GM12878 (cell line): ENCODE measurements at regions not wholly inside any gene's neighbourhood (a gene's known extent, or its start where the extent isn't known, plus 50 kb on each side); places are given as distances from the start of the nearest gene placed in this dataset.

ENCODE experiments used
- ATAC-seq: fragments of 200-7000 bp; cut with Tn5 transposase; 3 replicates; pipeline ENCODE4 v1.9.1; 2020; ENCODE audit warnings: mild to moderate bottlenecking, moderate library complexity
- BruUV-seq: library from RNA; stranded (reverse); fragments of 400-500 nt; replicated peaks from 2 replicates; lab custom pipeline; 2021; lab: Mats Ljungman, UMichigan
- CTCF ChIA-PET: fragments of 300-600 bp; sonication (Branson Sonifier 250); formaldehyde crosslinking; extraction: SDS; loops from one replicate; lab custom pipeline; 2021; ENCODE audit warnings: inconsistent platforms; lab: Yijun Ruan, JAX
- POLR2A ChIA-PET: fragments of 350-600 bp; formaldehyde crosslinking; extraction: SDS; loops from one replicate; lab custom pipeline; 2021; ENCODE audit warnings: inconsistent platforms; lab: Charles Lee
- RAD21 ChIA-PET: fragments of 300-600 bp; sonication (Branson Sonifier 250); formaldehyde crosslinking; loops from one replicate; lab custom pipeline; 2023; ENCODE audit warnings: antibody characterized with exemption; ENCODE audit not compliant: unreplicated experiment; lab: Charles Lee
- SMC1A ChIA-PET: fragments of 300-600 bp; sonication (Branson Sonifier 250); formaldehyde crosslinking; loops from one replicate; lab custom pipeline; 2023; ENCODE audit not compliant: unreplicated experiment, uncharacterized antibody; lab: Charles Lee
- DNase-seq: peaks from one replicate; pipeline ENCODE4 v3.0.0-alpha.2; 2011; ENCODE audit warnings: low read depth, low spot score
- FAIRE-seq: peaks from 3 replicates; lab custom pipeline; 2011; peaks lifted over from hg19 to GRCh38; lab: Jason Lieb, UNC
- H2AFZ ChIP-seq: 2 replicates; pipeline ENCODE4 v1.6.0; 2011; ENCODE audit warnings: low read depth, low read length, control low read depth; ENCODE audit not compliant: control insufficient read depth
- H3K27ac ChIP-seq: 2 replicates; pipeline ENCODE4 v1.5.1; 2011; ENCODE audit warnings: control low read depth; ENCODE audit not compliant: control insufficient read depth, insufficient read depth
- H3K27me3 ChIP-seq, 2 experiments: replicated peaks in 1 of 2; 2 replicates each; pipeline versions ENCODE4 v1.6.0 to v1.6.1; 2011; ENCODE audit warnings: low read length in 1 of 2; ENCODE audit not compliant: control insufficient read depth in 2 of 2, insufficient read depth in 2 of 2
- H3K36me3 ChIP-seq, 2 experiments: 2 replicates each; pipeline ENCODE4 v1.5.1; 2011; ENCODE audit warnings: low read length in 1 of 2; ENCODE audit not compliant: control insufficient read depth in 2 of 2, insufficient read depth in 2 of 2
- H3K4me1 ChIP-seq: 2 replicates; pipeline ENCODE4 v1.6.1; 2011; ENCODE audit warnings: mild to moderate bottlenecking, low read length, moderate library complexity, mixed read lengths; ENCODE audit not compliant: control insufficient read depth, insufficient read depth
- H3K4me2 ChIP-seq: 2 replicates; pipeline ENCODE4 v1.6.0; 2011; ENCODE audit warnings: control low read depth; ENCODE audit not compliant: control insufficient read depth, insufficient read depth
- H3K4me3 ChIP-seq: fragments of 200-600 bp; sonication (generic); 2 replicates; pipeline ENCODE4 v1.5.1; 2016
- H3K79me2 ChIP-seq: 2 replicates; pipeline ENCODE4 v1.6.0; 2011; ENCODE audit warnings: low read length; ENCODE audit not compliant: control insufficient read depth, insufficient read depth
- H3K9ac ChIP-seq: 2 replicates; pipeline ENCODE4 v1.8.0; 2011; ENCODE audit warnings: low read length, control low read depth, mixed read lengths; ENCODE audit not compliant: control insufficient read depth, insufficient read depth
- H3K9me3 ChIP-seq: replicated peaks from 3 replicates; pipeline ENCODE4 v1.5.1; 2011; ENCODE audit warnings: mild to moderate bottlenecking, low read length; ENCODE audit not compliant: control insufficient read depth, insufficient read depth
- H4K20me1 ChIP-seq: 2 replicates; pipeline ENCODE4 v1.6.0; 2011; ENCODE audit not compliant: control insufficient read depth, insufficient read depth
- E2F8 ChIP-seq: fragments of 450-650 bp; IDR thresholded peaks from 2 replicates; pipeline ENCODE4 v1.6.1; 2018; ENCODE audit warnings: mild to moderate bottlenecking, low read depth, moderate library complexity; ENCODE audit not compliant: partially characterized antibody
- EZH2 ChIP-seq: IDR thresholded peaks from 2 replicates; pipeline ENCODE4 v1.6.1; 2012; ENCODE audit warnings: low read depth, mild to moderate bottlenecking, control low read depth, inconsistent platforms, low read length, borderline replicate concordance; ENCODE audit not compliant: control insufficient read depth
- RB1 ChIP-seq: fragments of 450-650 bp; formaldehyde crosslinking; IDR thresholded peaks from 2 replicates; pipeline ENCODE4 v1.6.1; 2017; ENCODE audit warnings: mild to moderate bottlenecking, borderline replicate concordance
- SIX5 ChIP-seq: IDR thresholded peaks from 2 replicates; pipeline ENCODE4 v1.6.1; 2011; ENCODE audit warnings: mild to moderate bottlenecking, low read depth, low read length, moderate library complexity; ENCODE audit not compliant: severe bottlenecking
- SUZ12 ChIP-seq: fragments of 200-600 bp; sonication (generic); IDR thresholded peaks from one replicate; pipeline ENCODE4 v1.6.1; 2018; ENCODE audit warnings: antibody characterized with exemption, mild to moderate bottlenecking; ENCODE audit not compliant: unreplicated experiment
- TCF12 ChIP-seq: IDR thresholded peaks from 2 replicates; pipeline ENCODE4 v1.6.1; 2011; ENCODE audit warnings: low read depth, mild to moderate bottlenecking, low read length
- ZNF207 ChIP-seq: fragments of 450-650 bp; IDR thresholded peaks from 2 replicates; pipeline ENCODE4 v1.6.1; 2014; ENCODE audit warnings: antibody characterized with exemption, mild to moderate bottlenecking, borderline replicate concordance
- ZNF687 ChIP-seq: fragments of 450-650 bp; IDR thresholded peaks from 2 replicates; pipeline ENCODE4 v1.6.1; 2017; ENCODE audit warnings: mild to moderate bottlenecking, moderate library complexity
- WGBS: methylation state at CpG from one replicate; pipeline ENCODE4 v1.1.6; 2016; ENCODE audit warnings: low lambda C conversion rate; ENCODE audit not compliant: insufficient replicate concordance, insufficient coverage; ENCODE audit errors: missing lambda C conversion rate; 5-methylcytosine and 5-hydroxymethylcytosine counted together
- in situ Hi-C: fragments of 300-500 bp; cut with MboI; formaldehyde crosslinking; loops from 9 replicates; pipeline ENCODE4 v1.14.3; 2018; ENCODE audit warnings: mixed read lengths
- intact Hi-C: fragments of 100-400 bp; cut with micrococcal nuclease; formaldehyde crosslinking; loops from one replicate; pipeline ENCODE4 v1.14.2; 2022; ENCODE audit not compliant: unreplicated experiment

- RAD21 ChIA-PET = no interaction called here
- SMC1A ChIA-PET = no interaction called here
- POLR2A ChIA-PET = no interaction called here
- DNase-seq (no peak), ATAC-seq (no peak), FAIRE-seq (no peak)
- Histone ChIP-seq H3K27ac (no peak overlapping the region), H3K4me2 (no peak overlapping the region), H3K36me3 (no peaks in the 10 kb centered on the region), H3K4me3 (no peak overlapping the region), H3K79me2 (no peaks in the 10 kb centered on the region), H3K9ac (no peak overlapping the region), H3K9me3 (no peaks in the 10 kb centered on the region), H3K27me3 (no peaks in the 10 kb centered on the region), H3K4me1 (peaks cover under 1% of the 10 kb centered on the region), H4K20me1 (no peaks in the 10 kb centered on the region), H2AFZ (no peak overlapping the region)
- WGBS = 75% methylated on average over 13 of the region's 13 CpGs
- in situ Hi-C loops (no loop called here), intact Hi-C loops (no loop called here)
- CTCF ChIA-PET = interaction anchor here (0.8 to 1.2 kb wide), 2 partner anchors 63 to 197 kb away, joined by 3 to 4 read pairs; no protein-coding TSS in a partner anchor
- TF ChIP-seq RB1 (no peak), SUZ12 (no peak), EZH2 (no peak), ZNF687 (no peak), TCF12 (no peak), E2F8 (no peak), SIX5 (no peak), ZNF207 (no peak)
- BruUV-seq = no TSS peak
These were observed 144.3 kb upstream of the PELI1 start for GRCh38 chr2:64288321-64289193.
